ENCODE measurements at regions not wholly inside any gene's neighbourhood (a gene's known extent, or its start where the extent isn't known, plus 50 kb on each side); places are given as distances from the start of the nearest gene placed in this dataset.
"Not testable (repeated sequence)": the region's sequence is repeated elsewhere in the genome, so short reads cannot be mapped to it uniquely, and the experiment has no call there.

GRCh38 chr20:57770852-57771720 is 61.3 kb upstream of the PMEPA1 start:
- no peaks in the 10 kb centered on the region for H3K36me3 ChIP-seq (replicated peaks; ENCODE audit: low read depth, low read length)

GRCh38 chr20:57770401-57770800 is 60.6 kb upstream of the PMEPA1 start:
- H3K27ac ChIP-seq (ENCODE audit: low read length), result not testable (repeated sequence)

More at GRCh38 chr20:57770852-57771720, 61.3 kb upstream of the PMEPA1 start:
- Histone ChIP-seq H3K4me1 (ENCODE audit: low read length) (peaks cover 5% of the 10 kb centered on the region; the same call in 1 of the 2 replicates), H3K4me2 (ENCODE audit: low read length) (no peak overlapping the region), H3K27me3 (ENCODE audit: low read depth, low read length) (peaks cover 56% of the 10 kb centered on the region), H3K4me3 (ENCODE audit: low read length) (no peak overlapping the region), H3K9me3 (ENCODE audit: insufficient read depth, low read length) (no peaks in the 10 kb centered on the region), H4K20me1 (ENCODE audit: insufficient read depth, low read length) (no peaks in the 10 kb centered on the region), H3K9ac (ENCODE audit: low read length) (no peak overlapping the region), H3K27ac (ENCODE audit: low read length) (no peak overlapping the region), H2AFZ (ENCODE audit: low read depth, low read length) (no peak overlapping the region), H3K79me2 (ENCODE audit: low read length) (no peaks in the 10 kb centered on the region)
- no peak for TF ChIP-seq EZH2phosphoT487 (IDR thresholded peaks at IDR 0.05; ENCODE audit: low read depth)
- TF ChIP-seq CTCF (IDR thresholded peaks at IDR 0.05; ENCODE audit: low read depth, low read length), result no peak

GRCh38 chr20:57769756-57770155 is 59.9 kb upstream of the PMEPA1 start:
- Histone ChIP-seq H3K27me3 (ENCODE audit: low read depth, low read length) (peaks cover 44% of the 10 kb centered on the region), H3K4me3 (ENCODE audit: low read length) (no peak overlapping the region), H2AFZ (ENCODE audit: low read depth, low read length) (no peak overlapping the region), H3K27ac (ENCODE audit: low read length) (no peak overlapping the region), H3K79me2 (ENCODE audit: low read length) (no peaks in the 10 kb centered on the region), H3K4me2 (ENCODE audit: low read length) (no peak overlapping the region), H3K36me3 (replicated peaks; ENCODE audit: low read depth, low read length) (no peaks in the 10 kb centered on the region), H3K9me3 (ENCODE audit: insufficient read depth, low read length) (no peaks in the 10 kb centered on the region), H4K20me1 (ENCODE audit: insufficient read depth, low read length) (no peaks in the 10 kb centered on the region), H3K9ac (ENCODE audit: low read length) (no peak overlapping the region), H3K4me1 (ENCODE audit: low read length) (peaks cover 5% of the 10 kb centered on the region; the same call in 1 of the 2 replicates)
- no peak for TF ChIP-seq EZH2phosphoT487 (IDR thresholded peaks at IDR 0.05; ENCODE audit: low read depth)
- no peak for TF ChIP-seq CTCF (IDR thresholded peaks at IDR 0.05; ENCODE audit: low read depth, low read length)

More at GRCh38 chr20:57770401-57770800, 60.6 kb upstream of the PMEPA1 start:
- not testable (repeated sequence) for H3K9ac ChIP-seq (ENCODE audit: low read length); H3K4me2 ChIP-seq (ENCODE audit: low read length); H4K20me1 ChIP-seq (ENCODE audit: insufficient read depth, low read length); H3K4me3 ChIP-seq (ENCODE audit: low read length); H3K9me3 ChIP-seq (ENCODE audit: insufficient read depth, low read length); H2AFZ ChIP-seq (ENCODE audit: low read depth, low read length); H3K79me2 ChIP-seq (ENCODE audit: low read length); H3K4me1 ChIP-seq (ENCODE audit: low read length); H3K36me3 ChIP-seq (replicated peaks; ENCODE audit: low read depth, low read length)
- H3K27me3 ChIP-seq (ENCODE audit: low read depth, low read length), result peaks cover 50% of the 10 kb centered on the region

GRCh38 chr20:57768519-57768918 is 58.7 kb upstream of the PMEPA1 start:
- Histone ChIP-seq H4K20me1 (ENCODE audit: insufficient read depth, low read length) (no peaks in the 10 kb centered on the region), H3K27ac (ENCODE audit: low read length) (no peak overlapping the region), H3K9me3 (ENCODE audit: insufficient read depth, low read length) (no peaks in the 10 kb centered on the region), H3K9ac (ENCODE audit: low read length) (no peak overlapping the region), H3K4me3 (ENCODE audit: low read length) (no peak overlapping the region), H2AFZ (ENCODE audit: low read depth, low read length) (no peak overlapping the region), H3K27me3 (ENCODE audit: low read depth, low read length) (peaks cover 41% of the 10 kb centered on the region), H3K79me2 (ENCODE audit: low read length) (no peaks in the 10 kb centered on the region), H3K36me3 (replicated peaks; ENCODE audit: low read depth, low read length) (no peaks in the 10 kb centered on the region), H3K4me2 (ENCODE audit: low read length) (no peak overlapping the region), H3K4me1 (ENCODE audit: low read length) (peaks cover 5% of the 10 kb centered on the region; the same call in 1 of the 2 replicates)
- TF ChIP-seq EZH2phosphoT487 (IDR thresholded peaks at IDR 0.05; ENCODE audit: low read depth) (no peak), CTCF (IDR thresholded peaks at IDR 0.05; ENCODE audit: low read depth, low read length) (no peak)
